ENCODE measurements at regions not wholly inside any gene's neighbourhood (a gene's known extent, or its start where the extent isn't known, plus 50 kb on each side); places are given as distances from the start of the nearest gene placed in this dataset.

- TF ChIP-seq EP300 (IDR thresholded peaks at IDR 0.05) (no peak), POLR2A (IDR thresholded peaks at IDR 0.05) (no peak), CTCF (IDR thresholded peaks at IDR 0.05) (no peak)
Observed at GRCh38 chr3:124587053-124587408, 143.2 kb upstream of the UMPS start.
